ENCODE measurements at regions not wholly inside any gene's neighbourhood (a gene's known extent, or its start where the extent isn't known, plus 50 kb on each side); places are given as distances from the start of the nearest gene placed in this dataset.

- DNase-seq = no peak
Measured at GRCh38 chr21:16377120-16377658, 647.4 kb downstream of the USP25 start.

GRCh38 chr21:16377857-16378256, 648.1 kb downstream of the USP25 start:
- no peak for DNase-seq

GRCh38 chr21:16378525-16378924, 648.7 kb downstream of the USP25 start:
- no peak for DNase-seq

GRCh38 chr21:16388291-16388690, 658.5 kb downstream of the USP25 start:
- no peak for DNase-seq

GRCh38 chr21:16388911-16389560, 659.3 kb downstream of the USP25 start:
- no peak for DNase-seq

GRCh38 chr21:16389643-16390042, 659.9 kb downstream of the USP25 start:
- no peak for DNase-seq

GRCh38 chr21:16395285-16395684, 665.5 kb downstream of the USP25 start:
- DNase-seq = no peak

- no peak for DNase-seq
Measured at GRCh38 chr21:16402752-16403151, 673.0 kb downstream of the USP25 start.

GRCh38 chr21:16404776-16405175, 675.0 kb downstream of the USP25 start:
- no peak for DNase-seq

- DNase-seq = no peak
Measured at GRCh38 chr21:16406355-16406754, 676.6 kb downstream of the USP25 start.

- DNase-seq = no peak
Measured at GRCh38 chr21:16407403-16408240, 677.8 kb downstream of the USP25 start.

- no peak for DNase-seq
Measured at GRCh38 chr21:16408280-16408679, 678.5 kb downstream of the USP25 start.

GRCh38 chr21:16409352-16409751, 679.6 kb downstream of the USP25 start:
- DNase-seq = no peak

- no peak for DNase-seq
Measured at GRCh38 chr21:16418226-16418625, 688.4 kb downstream of the USP25 start.

GRCh38 chr21:16418642-16419041, 688.9 kb downstream of the USP25 start:
- no peak for DNase-seq

- DNase-seq = no peak
Measured at GRCh38 chr21:16419188-16419921, 689.6 kb downstream of the USP25 start.

- DNase-seq = no peak
Measured at GRCh38 chr21:16420031-16420724, 690.4 kb downstream of the USP25 start.

- no peak for DNase-seq
Measured at GRCh38 chr21:16421007-16421406, 691.2 kb downstream of the USP25 start.

GRCh38 chr21:16421965-16422364, 692.2 kb downstream of the USP25 start:
- no peak for DNase-seq

- DNase-seq = no peak
Measured at GRCh38 chr21:16422702-16423101, 692.9 kb downstream of the USP25 start.

GRCh38 chr21:16423921-16424320, 694.1 kb downstream of the USP25 start:
- DNase-seq = no peak

- no peak for DNase-seq
Measured at GRCh38 chr21:16424331-16424751, 694.6 kb downstream of the USP25 start.

GRCh38 chr21:16425376-16425775, 695.6 kb downstream of the USP25 start:
- no peak for DNase-seq

All from central memory CD4-positive, alpha-beta T cell (primary cell).